HG03469 (cell line): ENCODE measurements at regions not wholly inside any gene's neighbourhood (a gene's known extent, or its start where the extent isn't known, plus 50 kb on each side); places are given as distances from the start of the nearest gene placed in this dataset.

ENCODE experiments used
- ATAC-seq: cut with Tn5 transposase; IDR thresholded peaks from one replicate; pipeline ENCODE4 v1.9.1; 2021; ENCODE audit warnings: mild to moderate bottlenecking, moderate library complexity, moderate number of reproducible peaks; ENCODE audit not compliant: unreplicated experiment

- no peak for ATAC-seq
Observed at GRCh38 chr15:38046257-38047051, 112.0 kb downstream of the TMCO5A start.

GRCh38 chr15:38048001-38048455 is 113.6 kb downstream of the TMCO5A start:
- peak; percentile 61 for ATAC-seq

DNA sequence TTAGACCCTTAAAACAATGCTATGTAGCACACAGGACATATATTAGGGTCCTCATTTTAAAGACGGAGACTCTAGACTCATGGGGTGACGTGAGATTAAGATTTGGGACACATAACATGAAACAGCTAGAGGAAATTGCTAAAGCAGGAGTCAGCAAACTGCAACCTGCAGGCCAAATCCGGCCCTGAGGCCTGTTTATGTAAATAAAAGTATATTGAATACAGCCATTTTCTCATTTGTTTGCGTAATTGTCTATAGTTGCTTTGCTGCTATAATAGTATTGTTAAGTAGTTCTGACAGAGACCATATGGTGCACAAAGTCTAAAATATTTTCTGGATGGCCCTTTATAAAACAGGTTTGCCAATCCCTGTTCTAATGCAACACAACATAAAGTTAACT is 115.5 kb downstream of the TMCO5A start:
- ATAC-seq, result no peak

- ATAC-seq, result no peak
Observed at GRCh38 chr15:38050529-38051448, 116.3 kb downstream of the TMCO5A start.

DNA sequence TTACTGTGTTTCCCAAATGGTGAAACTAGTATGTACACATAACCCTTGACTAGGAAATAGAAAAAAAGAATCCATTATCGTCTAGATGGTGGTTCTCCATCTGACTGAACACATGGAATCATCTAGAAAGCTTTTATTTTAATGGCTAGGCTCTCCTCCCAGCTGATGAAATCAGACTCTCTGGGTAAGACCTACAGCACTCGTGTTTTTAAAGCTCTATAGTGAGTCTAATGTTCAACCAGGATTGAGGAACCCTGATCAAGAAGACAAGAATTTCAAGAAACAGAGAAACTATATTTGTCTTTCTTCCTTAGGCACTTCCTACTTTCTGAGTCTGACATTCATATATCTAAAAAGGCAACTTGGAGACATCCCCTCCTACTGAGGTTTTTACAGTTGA is 118.8 kb downstream of the TMCO5A start:
- ATAC-seq, result no peak

DNA sequence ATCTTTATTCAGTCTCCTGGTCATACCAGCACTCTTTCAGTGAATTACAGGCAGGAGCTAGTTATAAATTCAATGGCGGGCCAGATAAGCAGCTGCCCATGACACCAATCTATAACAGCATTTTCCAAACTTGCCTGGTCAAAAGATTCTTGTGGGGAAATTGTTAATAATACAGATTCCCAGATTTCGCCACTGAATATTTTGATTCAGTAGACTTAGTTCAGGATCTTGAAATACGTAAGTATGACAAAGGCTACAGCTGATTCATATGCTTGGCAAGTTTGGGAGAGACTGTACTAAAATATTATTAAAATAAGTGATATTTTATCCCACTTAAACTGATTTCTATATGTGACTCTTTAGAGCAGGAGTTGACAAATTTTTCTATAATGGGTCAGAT is 119.3 kb downstream of the TMCO5A start:
- no peak for ATAC-seq

DNA sequence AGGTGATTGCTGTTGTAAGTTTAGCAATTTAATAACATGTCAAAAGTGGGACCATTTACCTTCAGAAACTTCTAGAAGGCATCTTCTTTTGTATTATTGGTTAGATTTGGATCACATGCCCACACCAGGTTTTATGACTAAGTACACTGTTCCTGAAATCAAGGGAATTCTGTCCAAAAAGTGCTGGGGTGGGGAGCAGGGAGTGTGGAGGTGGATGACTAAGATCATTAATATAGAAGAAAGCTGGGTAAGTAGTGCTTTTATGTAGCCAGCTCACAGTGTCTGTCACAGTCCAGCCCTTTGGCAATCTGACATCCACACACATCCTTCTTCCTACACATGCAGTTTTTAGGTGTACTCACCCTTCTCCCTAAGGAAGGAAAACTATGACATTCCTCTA is 120.0 kb downstream of the TMCO5A start:
- no peak for ATAC-seq

DNA sequence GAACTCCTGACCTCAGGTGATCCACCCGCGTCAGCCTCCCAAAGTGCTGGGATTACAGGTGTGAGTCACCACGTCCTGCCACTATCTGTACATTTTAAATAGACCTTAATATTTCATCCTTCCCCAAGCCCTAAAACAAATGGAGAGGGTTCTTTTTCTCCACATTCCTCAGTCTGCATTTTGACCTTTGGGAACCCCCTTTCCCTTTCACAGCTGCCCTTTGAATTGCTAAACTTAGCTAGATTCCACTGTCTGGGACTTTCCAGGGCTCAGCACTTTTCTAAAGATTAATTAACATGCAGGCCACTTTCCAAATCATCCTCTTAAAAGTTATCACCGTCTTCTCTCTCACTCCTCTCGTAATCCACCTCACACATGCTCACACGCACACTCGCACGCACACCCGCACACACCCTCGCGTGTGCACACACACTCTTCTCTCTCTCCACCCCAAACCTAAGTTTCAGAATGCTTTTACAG is 124.2 kb downstream of the TMCO5A start:
- ATAC-seq, result no peak

DNA sequence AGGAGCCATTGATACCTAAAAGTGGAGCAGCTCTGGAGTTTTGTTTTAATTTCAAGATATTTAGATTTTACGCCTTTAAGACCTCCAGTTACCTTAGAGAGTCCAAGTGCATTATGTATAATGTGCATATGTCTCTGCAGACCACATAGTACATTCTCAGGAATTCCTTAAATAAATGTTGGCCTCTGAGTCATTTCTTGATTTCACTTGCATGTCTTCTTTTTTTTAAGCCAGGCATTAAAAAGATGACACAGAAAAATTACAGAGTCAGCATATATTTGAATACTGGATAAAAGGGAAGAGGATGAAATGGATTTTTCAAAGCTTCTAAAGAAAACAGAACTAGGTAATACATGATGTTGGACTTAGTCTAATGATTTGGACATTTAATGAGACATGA is 125.2 kb downstream of the TMCO5A start:
- ATAC-seq, result no peak

DNA sequence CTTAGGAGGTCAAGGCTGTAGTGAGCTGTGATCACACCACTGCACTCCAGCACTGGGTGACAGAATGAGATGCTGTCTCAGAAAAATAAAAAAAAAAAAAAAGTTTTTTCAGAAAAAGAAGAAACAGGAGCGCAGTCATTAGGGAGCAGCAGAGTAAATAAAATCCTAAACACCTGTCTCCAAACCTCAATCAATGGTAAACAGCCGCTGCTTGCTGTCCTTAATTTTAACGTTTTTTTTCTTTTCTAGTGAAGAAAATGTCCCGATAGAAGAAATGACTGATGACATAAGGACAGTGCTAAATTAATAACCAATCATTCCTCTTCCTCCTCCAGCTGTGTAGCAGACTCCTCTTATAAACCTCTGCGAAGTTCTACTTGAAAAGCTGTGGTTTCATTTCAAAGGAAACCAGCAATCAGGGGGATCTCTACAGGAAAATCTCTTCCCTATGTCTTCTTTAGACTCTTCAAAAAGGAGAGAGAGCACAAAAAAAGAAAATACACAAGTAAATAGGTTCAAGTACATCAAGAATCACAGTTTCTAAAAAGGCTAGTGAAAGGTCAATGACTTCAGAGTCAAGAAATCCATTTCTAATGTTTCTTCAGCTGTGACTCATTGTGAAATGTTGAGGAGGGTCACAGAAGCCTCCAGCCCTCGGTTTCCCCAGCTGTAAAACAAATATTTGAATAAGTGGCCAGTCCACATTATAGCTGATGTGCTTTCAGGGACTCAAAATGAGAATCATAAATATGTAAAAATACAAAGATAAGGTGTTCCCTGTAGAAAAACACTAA is 127.6 kb downstream of the TMCO5A start:
- no peak for ATAC-seq

DNA sequence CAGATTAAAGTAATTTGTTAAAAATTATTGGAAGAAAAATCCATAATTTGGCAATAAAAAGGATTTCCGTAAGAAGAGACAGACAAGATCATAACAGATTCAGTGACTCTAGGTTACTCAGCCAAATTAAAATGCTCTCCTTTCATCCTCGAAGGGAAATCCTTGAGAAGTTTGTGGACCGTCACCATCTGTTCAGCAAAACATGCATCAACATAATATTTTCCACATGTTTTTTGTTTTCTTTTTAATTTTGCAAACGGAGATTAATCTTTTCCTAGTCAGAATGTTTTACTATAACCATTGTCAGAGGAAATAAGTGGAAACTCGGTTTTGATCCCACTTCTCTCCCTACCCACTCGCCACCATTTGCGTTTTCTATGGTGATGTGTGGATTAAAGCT is 128.3 kb downstream of the TMCO5A start:
- ATAC-seq, result no peak

GRCh38 chr15:38065721-38066345 is 131.4 kb downstream of the TMCO5A start:
- no peak for ATAC-seq

DNA sequence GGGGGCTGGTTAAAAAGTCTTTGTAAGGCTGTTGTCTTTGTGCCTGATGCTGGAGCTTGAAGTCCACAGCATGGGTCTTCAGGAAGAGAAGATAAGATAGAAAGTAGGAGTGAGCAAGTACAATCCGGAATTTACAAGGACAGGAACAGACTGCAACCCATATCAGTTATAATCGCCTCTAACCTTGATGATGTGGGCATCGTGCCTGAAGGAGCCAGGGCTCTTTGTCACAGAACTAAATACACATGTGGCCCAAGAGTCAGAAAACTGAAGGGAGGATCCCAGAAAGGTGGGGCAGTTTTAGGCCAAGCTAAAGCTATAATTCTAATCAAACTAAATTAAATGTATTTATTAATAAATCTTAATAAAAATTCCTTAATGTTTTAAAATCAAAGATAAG is 132.2 kb downstream of the TMCO5A start:
- no peak for ATAC-seq

DNA sequence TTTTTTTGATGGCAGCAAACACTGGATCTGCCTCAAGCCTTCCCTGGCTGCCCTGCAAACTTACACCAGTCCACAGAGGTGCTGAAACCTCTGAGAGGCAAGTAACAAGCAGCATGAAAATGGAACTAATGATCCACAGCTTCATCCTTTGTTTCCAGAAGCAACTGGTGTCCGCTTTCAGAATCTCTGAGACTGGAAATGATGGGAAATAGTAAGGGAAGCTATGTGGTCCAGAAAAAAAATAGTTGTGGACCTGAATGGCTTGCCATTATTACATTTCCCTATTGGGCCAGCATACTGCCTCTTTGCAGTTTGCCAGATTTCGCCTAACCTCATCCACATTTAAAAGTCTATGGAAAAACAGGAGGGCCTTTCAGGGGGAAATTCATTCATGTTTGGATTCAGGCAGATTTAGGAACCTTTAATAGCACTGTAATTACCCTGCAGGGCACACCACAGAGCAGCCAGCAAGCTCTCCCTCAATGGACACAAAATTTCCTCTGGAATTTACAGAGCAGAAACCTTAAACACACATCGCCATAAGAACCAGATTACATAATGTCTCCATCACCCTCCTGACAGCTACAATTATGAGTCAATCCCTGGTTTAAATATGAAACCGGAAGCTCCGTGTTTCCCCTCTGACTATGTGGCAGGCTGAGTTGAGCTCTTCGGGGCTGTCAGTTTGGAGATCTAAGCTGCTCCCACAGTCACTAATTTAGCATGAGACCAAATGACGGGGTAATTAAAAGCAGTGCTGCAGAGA is 134.4 kb downstream of the TMCO5A start:
- ATAC-seq, result peak; percentile 81

DNA sequence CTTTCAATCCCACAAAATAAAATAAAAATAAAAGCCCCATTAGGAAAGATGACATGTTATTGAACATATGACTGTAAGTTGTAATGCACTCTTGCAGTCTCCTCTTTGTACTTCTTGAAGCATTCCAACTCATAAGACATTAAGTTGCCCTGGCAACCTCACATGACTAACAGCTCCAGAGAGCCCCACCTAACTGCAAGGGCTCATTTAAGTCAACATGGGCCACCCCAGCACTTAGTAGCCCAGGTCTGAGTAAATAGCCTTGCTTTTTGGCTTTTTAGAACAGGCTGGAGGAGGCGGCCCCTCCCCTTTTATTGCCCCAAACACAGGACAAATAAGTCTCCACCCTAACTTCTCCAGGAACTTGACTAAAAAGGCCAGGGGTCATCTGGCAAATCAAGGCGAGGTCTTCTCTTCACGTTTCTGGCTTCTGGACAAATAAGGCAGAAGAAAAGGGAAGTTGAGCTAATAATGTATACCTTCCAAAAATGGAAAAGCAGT is 135.1 kb downstream of the TMCO5A start:
- ATAC-seq, result no peak

DNA sequence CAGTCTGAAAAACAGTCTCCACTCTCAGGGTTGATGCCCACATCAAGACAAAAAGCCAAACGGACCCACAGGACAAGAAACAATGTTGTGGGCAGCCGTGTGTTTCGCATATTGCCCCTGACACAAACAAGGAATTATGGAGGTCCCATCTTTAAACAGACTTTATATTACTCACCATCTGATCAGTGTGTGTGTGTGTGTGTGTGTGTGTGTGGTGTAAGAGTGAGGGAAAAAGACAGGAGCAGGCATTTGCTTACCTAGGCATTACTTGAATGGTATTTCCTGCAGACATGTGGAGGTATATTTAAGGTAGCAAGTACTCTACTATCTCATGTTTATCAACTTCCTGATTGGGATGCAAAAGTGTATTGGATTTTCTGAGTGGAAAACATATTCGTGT is 136.3 kb downstream of the TMCO5A start:
- no peak for ATAC-seq

- ATAC-seq, result no peak
Observed at GRCh38 chr15:38071211-38071972, 137.0 kb downstream of the TMCO5A start.

- ATAC-seq, result no peak
Observed at GRCh38 chr15:38072007-38072347, 137.5 kb downstream of the TMCO5A start.
